Activated CD4-positive, alpha-beta T cell treated with anti-CD3 and anti-CD28 coated beads, Interleukin-2, amount 50 U/mL, for 16 hours (primary cell): ENCODE measurements at regions not wholly inside any gene's neighbourhood (a gene's known extent, or its start where the extent isn't known, plus 50 kb on each side); places are given as distances from the start of the nearest gene placed in this dataset.
"Not testable (repeated sequence)": the region's sequence is repeated elsewhere in the genome, so short reads cannot be mapped to it uniquely, and the experiment has no call there.

Experiments
- DNase-seq: peaks from one replicate; pipeline ENCODE4 v3.0.0-alpha.2; 2020

- no peak for DNase-seq
Measured at GRCh38 chr13:21883713-21884112, 212.8 kb downstream of the FGF9 start.

GRCh38 chr13:21884299-21884909 lies 213.5 kb downstream of the FGF9 start:
- DNase-seq, result no peak

- DNase-seq, result no peak
Measured at GRCh38 chr13:21884965-21885567, 214.2 kb downstream of the FGF9 start.

- DNase-seq, result no peak
Measured at GRCh38 chr13:21885714-21886224, 214.9 kb downstream of the FGF9 start.

- DNase-seq, result no peak
Measured at GRCh38 chr13:21889651-21890050, 218.8 kb downstream of the FGF9 start.

- not testable (repeated sequence) for DNase-seq
Measured at GRCh38 chr13:21890220-21890619, 219.3 kb downstream of the FGF9 start.

- no peak for DNase-seq
Measured at GRCh38 chr13:21894091-21894490, 223.2 kb downstream of the FGF9 start.

GRCh38 chr13:21894703-21895699 lies 224.1 kb downstream of the FGF9 start:
- DNase-seq, result no peak

GRCh38 chr13:21895779-21896178 lies 224.9 kb downstream of the FGF9 start:
- no peak for DNase-seq

GRCh38 chr13:21897161-21897560 lies 226.3 kb downstream of the FGF9 start:
- DNase-seq, result no peak

GRCh38 chr13:21898459-21898858 lies 227.6 kb downstream of the FGF9 start:
- no peak for DNase-seq

- no peak for DNase-seq
Measured at GRCh38 chr13:21898945-21899344, 228.1 kb downstream of the FGF9 start.

- no peak for DNase-seq
Measured at GRCh38 chr13:21901336-21901735, 230.5 kb downstream of the FGF9 start.

GRCh38 chr13:21901811-21902708 lies 231.2 kb downstream of the FGF9 start:
- no peak for DNase-seq

- DNase-seq, result no peak
Measured at GRCh38 chr13:21902709-21903098, 231.8 kb downstream of the FGF9 start.

- DNase-seq, result no peak
Measured at GRCh38 chr13:21905486-21905885, 234.6 kb downstream of the FGF9 start.

- no peak for DNase-seq
Measured at GRCh38 chr13:21909331-21909730, 238.5 kb downstream of the FGF9 start.

GRCh38 chr13:21910546-21910945 lies 239.7 kb downstream of the FGF9 start:
- DNase-seq, result no peak

GRCh38 chr13:21911646-21912298 lies 240.9 kb downstream of the FGF9 start:
- DNase-seq, result no peak

GRCh38 chr13:21913010-21913409 lies 242.1 kb downstream of the FGF9 start:
- DNase-seq, result no peak

GRCh38 chr13:21917086-21918015 lies 246.5 kb downstream of the FGF9 start:
- DNase-seq, result no peak
